ENCODE measurements at regions not wholly inside any gene's neighbourhood (a gene's known extent, or its start where the extent isn't known, plus 50 kb on each side); places are given as distances from the start of the nearest gene placed in this dataset.

DNA sequence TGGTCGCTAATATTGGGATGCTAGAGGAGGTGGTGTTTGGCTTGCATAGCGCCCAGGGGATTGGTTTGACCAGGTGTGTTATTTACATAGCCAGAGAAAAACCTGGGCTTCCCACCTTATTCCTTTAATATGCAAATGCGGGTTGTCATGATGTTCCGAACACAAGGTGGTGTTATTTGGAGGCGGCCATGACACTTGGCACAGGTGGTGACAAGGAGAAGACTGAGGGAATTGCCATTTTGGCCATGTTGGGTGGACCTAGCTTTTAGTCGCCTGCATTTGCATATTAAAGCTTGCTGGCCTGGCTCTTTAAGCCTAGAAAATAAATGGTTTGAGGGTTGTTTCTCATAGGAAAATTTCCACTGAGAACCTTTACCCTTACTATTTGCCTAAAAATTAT is 490.5 kb downstream of the SIPA1L2 start (continued):
- TF ChIP-seq, protein P1, sequence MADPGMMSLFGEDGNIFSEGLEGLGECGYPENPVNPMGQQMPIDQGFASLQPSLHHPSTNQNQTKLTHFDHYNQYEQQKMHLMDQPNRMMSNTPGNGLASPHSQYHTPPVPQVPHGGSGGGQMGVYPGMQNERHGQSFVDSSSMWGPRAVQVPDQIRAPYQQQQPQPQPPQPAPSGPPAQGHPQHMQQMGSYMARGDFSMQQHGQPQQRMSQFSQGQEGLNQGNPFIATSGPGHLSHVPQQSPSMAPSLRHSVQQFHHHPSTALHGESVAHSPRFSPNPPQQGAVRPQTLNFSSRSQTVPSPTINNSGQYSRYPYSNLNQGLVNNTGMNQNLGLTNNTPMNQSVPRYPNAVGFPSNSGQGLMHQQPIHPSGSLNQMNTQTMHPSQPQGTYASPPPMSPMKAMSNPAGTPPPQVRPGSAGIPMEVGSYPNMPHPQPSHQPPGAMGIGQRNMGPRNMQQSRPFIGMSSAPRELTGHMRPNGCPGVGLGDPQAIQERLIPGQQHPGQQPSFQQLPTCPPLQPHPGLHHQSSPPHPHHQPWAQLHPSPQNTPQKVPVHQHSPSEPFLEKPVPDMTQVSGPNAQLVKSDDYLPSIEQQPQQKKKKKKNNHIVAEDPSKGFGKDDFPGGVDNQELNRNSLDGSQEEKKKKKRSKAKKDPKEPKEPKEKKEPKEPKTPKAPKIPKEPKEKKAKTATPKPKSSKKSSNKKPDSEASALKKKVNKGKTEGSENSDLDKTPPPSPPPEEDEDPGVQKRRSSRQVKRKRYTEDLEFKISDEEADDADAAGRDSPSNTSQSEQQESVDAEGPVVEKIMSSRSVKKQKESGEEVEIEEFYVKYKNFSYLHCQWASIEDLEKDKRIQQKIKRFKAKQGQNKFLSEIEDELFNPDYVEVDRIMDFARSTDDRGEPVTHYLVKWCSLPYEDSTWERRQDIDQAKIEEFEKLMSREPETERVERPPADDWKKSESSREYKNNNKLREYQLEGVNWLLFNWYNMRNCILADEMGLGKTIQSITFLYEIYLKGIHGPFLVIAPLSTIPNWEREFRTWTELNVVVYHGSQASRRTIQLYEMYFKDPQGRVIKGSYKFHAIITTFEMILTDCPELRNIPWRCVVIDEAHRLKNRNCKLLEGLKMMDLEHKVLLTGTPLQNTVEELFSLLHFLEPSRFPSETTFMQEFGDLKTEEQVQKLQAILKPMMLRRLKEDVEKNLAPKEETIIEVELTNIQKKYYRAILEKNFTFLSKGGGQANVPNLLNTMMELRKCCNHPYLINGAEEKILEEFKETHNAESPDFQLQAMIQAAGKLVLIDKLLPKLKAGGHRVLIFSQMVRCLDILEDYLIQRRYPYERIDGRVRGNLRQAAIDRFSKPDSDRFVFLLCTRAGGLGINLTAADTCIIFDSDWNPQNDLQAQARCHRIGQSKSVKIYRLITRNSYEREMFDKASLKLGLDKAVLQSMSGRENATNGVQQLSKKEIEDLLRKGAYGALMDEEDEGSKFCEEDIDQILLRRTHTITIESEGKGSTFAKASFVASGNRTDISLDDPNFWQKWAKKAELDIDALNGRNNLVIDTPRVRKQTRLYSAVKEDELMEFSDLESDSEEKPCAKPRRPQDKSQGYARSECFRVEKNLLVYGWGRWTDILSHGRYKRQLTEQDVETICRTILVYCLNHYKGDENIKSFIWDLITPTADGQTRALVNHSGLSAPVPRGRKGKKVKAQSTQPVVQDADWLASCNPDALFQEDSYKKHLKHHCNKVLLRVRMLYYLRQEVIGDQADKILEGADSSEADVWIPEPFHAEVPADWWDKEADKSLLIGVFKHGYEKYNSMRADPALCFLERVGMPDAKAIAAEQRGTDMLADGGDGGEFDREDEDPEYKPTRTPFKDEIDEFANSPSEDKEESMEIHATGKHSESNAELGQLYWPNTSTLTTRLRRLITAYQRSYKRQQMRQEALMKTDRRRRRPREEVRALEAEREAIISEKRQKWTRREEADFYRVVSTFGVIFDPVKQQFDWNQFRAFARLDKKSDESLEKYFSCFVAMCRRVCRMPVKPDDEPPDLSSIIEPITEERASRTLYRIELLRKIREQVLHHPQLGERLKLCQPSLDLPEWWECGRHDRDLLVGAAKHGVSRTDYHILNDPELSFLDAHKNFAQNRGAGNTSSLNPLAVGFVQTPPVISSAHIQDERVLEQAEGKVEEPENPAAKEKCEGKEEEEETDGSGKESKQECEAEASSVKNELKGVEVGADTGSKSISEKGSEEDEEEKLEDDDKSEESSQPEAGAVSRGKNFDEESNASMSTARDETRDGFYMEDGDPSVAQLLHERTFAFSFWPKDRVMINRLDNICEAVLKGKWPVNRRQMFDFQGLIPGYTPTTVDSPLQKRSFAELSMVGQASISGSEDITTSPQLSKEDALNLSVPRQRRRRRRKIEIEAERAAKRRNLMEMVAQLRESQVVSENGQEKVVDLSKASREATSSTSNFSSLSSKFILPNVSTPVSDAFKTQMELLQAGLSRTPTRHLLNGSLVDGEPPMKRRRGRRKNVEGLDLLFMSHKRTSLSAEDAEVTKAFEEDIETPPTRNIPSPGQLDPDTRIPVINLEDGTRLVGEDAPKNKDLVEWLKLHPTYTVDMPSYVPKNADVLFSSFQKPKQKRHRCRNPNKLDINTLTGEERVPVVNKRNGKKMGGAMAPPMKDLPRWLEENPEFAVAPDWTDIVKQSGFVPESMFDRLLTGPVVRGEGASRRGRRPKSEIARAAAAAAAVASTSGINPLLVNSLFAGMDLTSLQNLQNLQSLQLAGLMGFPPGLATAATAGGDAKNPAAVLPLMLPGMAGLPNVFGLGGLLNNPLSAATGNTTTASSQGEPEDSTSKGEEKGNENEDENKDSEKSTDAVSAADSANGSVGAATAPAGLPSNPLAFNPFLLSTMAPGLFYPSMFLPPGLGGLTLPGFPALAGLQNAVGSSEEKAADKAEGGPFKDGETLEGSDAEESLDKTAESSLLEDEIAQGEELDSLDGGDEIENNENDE (IDR thresholded peaks at IDR 0.05; ENCODE audit: insufficient replicate concordance, low read length) = no peak
- TF ChIP-seq SIX5 (IDR thresholded peaks at IDR 0.05; ENCODE audit: low read depth, low read length) = no peak
- TF ChIP-seq TAF1 (IDR thresholded peaks at IDR 0.05; ENCODE audit: low read depth, low read length) = no peak
- no peak for TF ChIP-seq GTF2F1 (IDR thresholded peaks at IDR 0.05; ENCODE audit: borderline replicate concordance, low read depth, low read length)
- TF ChIP-seq CEBPB (IDR thresholded peaks at IDR 0.05; ENCODE audit: low read depth, low read length) = no peak
- TF ChIP-seq HDAC6 (IDR thresholded peaks at IDR 0.05; ENCODE audit: low read depth, low read length) = no peak
- TF ChIP-seq BRCA1 (IDR thresholded peaks at IDR 0.05; ENCODE audit: low read depth, low read length) = no peak
- TF ChIP-seq, protein P2, sequence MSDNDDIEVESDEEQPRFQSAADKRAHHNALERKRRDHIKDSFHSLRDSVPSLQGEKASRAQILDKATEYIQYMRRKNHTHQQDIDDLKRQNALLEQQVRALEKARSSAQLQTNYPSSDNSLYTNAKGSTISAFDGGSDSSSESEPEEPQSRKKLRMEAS (IDR thresholded peaks at IDR 0.05) = peak; percentile 73
- TF ChIP-seq SIRT6 (IDR thresholded peaks at IDR 0.05; ENCODE audit: low read length) = no peak
- no peak for TF ChIP-seq TAF7 (optimal IDR thresholded peaks at IDR 0.05; ENCODE audit: borderline replicate concordance, low read depth, low read length)
- TF ChIP-seq CHD1 (IDR thresholded peaks at IDR 0.05; ENCODE audit: low read depth, low read length) = no peak
- peak; percentile 90 for TF ChIP-seq POLR2AphosphoS5 (IDR thresholded peaks at IDR 0.05; ENCODE audit: low read depth, low read length)
- TF ChIP-seq, protein P3, sequence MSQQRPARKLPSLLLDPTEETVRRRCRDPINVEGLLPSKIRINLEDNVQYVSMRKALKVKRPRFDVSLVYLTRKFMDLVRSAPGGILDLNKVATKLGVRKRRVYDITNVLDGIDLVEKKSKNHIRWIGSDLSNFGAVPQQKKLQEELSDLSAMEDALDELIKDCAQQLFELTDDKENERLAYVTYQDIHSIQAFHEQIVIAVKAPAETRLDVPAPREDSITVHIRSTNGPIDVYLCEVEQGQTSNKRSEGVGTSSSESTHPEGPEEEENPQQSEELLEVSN (IDR thresholded peaks at IDR 0.05) = peak; percentile 84

Measured in H1 (cell line).